GM12878 (cell line): ENCODE measurements at regions not wholly inside any gene's neighbourhood (a gene's known extent, or its start where the extent isn't known, plus 50 kb on each side); places are given as distances from the start of the nearest gene placed in this dataset.

Experiments
- ATAC-seq: fragments of 200-7000 bp; cut with Tn5 transposase; 3 replicates; pipeline ENCODE4 v1.9.1; 2020; ENCODE audit warnings: mild to moderate bottlenecking, moderate library complexity
- BruUV-seq: library from RNA; stranded (reverse); fragments of 400-500 nt; replicated peaks from 2 replicates; lab custom pipeline; 2021; lab: Mats Ljungman, UMichigan
- CTCF ChIA-PET: fragments of 300-600 bp; sonication (Branson Sonifier 250); formaldehyde crosslinking; extraction: SDS; loops from one replicate; lab custom pipeline; 2021; ENCODE audit warnings: inconsistent platforms; lab: Yijun Ruan, JAX
- POLR2A ChIA-PET: fragments of 350-600 bp; formaldehyde crosslinking; extraction: SDS; loops from one replicate; lab custom pipeline; 2021; ENCODE audit warnings: inconsistent platforms; lab: Charles Lee
- RAD21 ChIA-PET: fragments of 300-600 bp; sonication (Branson Sonifier 250); formaldehyde crosslinking; loops from one replicate; lab custom pipeline; 2023; ENCODE audit warnings: antibody characterized with exemption; ENCODE audit not compliant: unreplicated experiment; lab: Charles Lee
- SMC1A ChIA-PET: fragments of 300-600 bp; sonication (Branson Sonifier 250); formaldehyde crosslinking; loops from one replicate; lab custom pipeline; 2023; ENCODE audit not compliant: unreplicated experiment, uncharacterized antibody; lab: Charles Lee
- DNase-seq: peaks from one replicate; pipeline ENCODE4 v3.0.0-alpha.2; 2011; ENCODE audit warnings: low read depth, low spot score
- FAIRE-seq: peaks from 3 replicates; lab custom pipeline; 2011; peaks lifted over from hg19 to GRCh38; lab: Jason Lieb, UNC
- H2AFZ ChIP-seq: 2 replicates; pipeline ENCODE4 v1.6.0; 2011; ENCODE audit warnings: low read depth, low read length, control low read depth; ENCODE audit not compliant: control insufficient read depth
- H3K27ac ChIP-seq: 2 replicates; pipeline ENCODE4 v1.5.1; 2011; ENCODE audit warnings: control low read depth; ENCODE audit not compliant: control insufficient read depth, insufficient read depth
- H3K27me3 ChIP-seq, 2 experiments: replicated peaks in 1 of 2; 2 replicates each; pipeline versions ENCODE4 v1.6.0 to v1.6.1; 2011; ENCODE audit warnings: low read length in 1 of 2; ENCODE audit not compliant: control insufficient read depth in 2 of 2, insufficient read depth in 2 of 2
- H3K36me3 ChIP-seq, 2 experiments: 2 replicates each; pipeline ENCODE4 v1.5.1; 2011; ENCODE audit warnings: low read length in 1 of 2; ENCODE audit not compliant: control insufficient read depth in 2 of 2, insufficient read depth in 2 of 2
- H3K4me1 ChIP-seq: 2 replicates; pipeline ENCODE4 v1.6.1; 2011; ENCODE audit warnings: mild to moderate bottlenecking, low read length, moderate library complexity, mixed read lengths; ENCODE audit not compliant: control insufficient read depth, insufficient read depth
- H3K4me2 ChIP-seq: 2 replicates; pipeline ENCODE4 v1.6.0; 2011; ENCODE audit warnings: control low read depth; ENCODE audit not compliant: control insufficient read depth, insufficient read depth
- H3K4me3 ChIP-seq: fragments of 200-600 bp; sonication (generic); 2 replicates; pipeline ENCODE4 v1.5.1; 2016
- H3K79me2 ChIP-seq: 2 replicates; pipeline ENCODE4 v1.6.0; 2011; ENCODE audit warnings: low read length; ENCODE audit not compliant: control insufficient read depth, insufficient read depth
- H3K9ac ChIP-seq: 2 replicates; pipeline ENCODE4 v1.8.0; 2011; ENCODE audit warnings: low read length, control low read depth, mixed read lengths; ENCODE audit not compliant: control insufficient read depth, insufficient read depth
- H3K9me3 ChIP-seq: replicated peaks from 3 replicates; pipeline ENCODE4 v1.5.1; 2011; ENCODE audit warnings: mild to moderate bottlenecking, low read length; ENCODE audit not compliant: control insufficient read depth, insufficient read depth
- H4K20me1 ChIP-seq: 2 replicates; pipeline ENCODE4 v1.6.0; 2011; ENCODE audit not compliant: control insufficient read depth, insufficient read depth
- BCLAF1 ChIP-seq: fragments of 450-650 bp; IDR thresholded peaks from 2 replicates; pipeline ENCODE4 v1.6.1; 2017; ENCODE audit warnings: antibody characterized with exemption, mild to moderate bottlenecking, moderate library complexity
- CBX5 ChIP-seq: sonication (generic); IDR thresholded peaks from 2 replicates; pipeline ENCODE4 v1.6.1; 2016; ENCODE audit warnings: low read depth, moderate library complexity, mild to moderate bottlenecking, inconsistent platforms
- HDAC2 ChIP-seq: fragments of 200-600 bp; sonication (generic); IDR thresholded peaks from 2 replicates; pipeline ENCODE4 v1.6.1; 2017
- JUNB ChIP-seq: IDR thresholded peaks from 2 replicates; pipeline ENCODE4 v1.6.1; 2016; ENCODE audit warnings: antibody characterized with exemption, mild to moderate bottlenecking
- KAT2A ChIP-seq: conservative IDR thresholded peaks from 2 replicates; pipeline ENCODE4 v1.6.1; 2011; ENCODE audit warnings: low read depth, low read length; ENCODE audit not compliant: control insufficient read depth
- NFIC ChIP-seq: IDR thresholded peaks from 2 replicates; pipeline ENCODE4 v1.6.1; 2012; ENCODE audit warnings: low read depth, mild to moderate bottlenecking, inconsistent platforms, low read length, moderate library complexity
- NR2F1 ChIP-seq: fragments of 450-650 bp; conservative IDR thresholded peaks from 2 replicates; pipeline ENCODE4 v1.6.1; 2017; ENCODE audit warnings: mild to moderate bottlenecking
- NRF1 ChIP-seq: conservative IDR thresholded peaks from 2 replicates; pipeline ENCODE4 v1.6.1; 2011; ENCODE audit warnings: mild to moderate bottlenecking, low read depth, low read length, improper control_type of control experiment
- POLR2AphosphoS2 ChIP-seq: IDR thresholded peaks from 2 replicates; pipeline ENCODE4 v1.6.1; 2011; ENCODE audit warnings: low read depth, mild to moderate bottlenecking, low read length, improper control_type of control experiment, moderate library complexity
- RFX5 ChIP-seq: IDR thresholded peaks from 2 replicates; pipeline ENCODE4 v1.6.1; 2011; ENCODE audit warnings: low read depth, low read length, improper control_type of control experiment
- SREBF1 ChIP-seq: IDR thresholded peaks from 2 replicates; pipeline ENCODE4 v1.6.1; 2012; ENCODE audit warnings: mild to moderate bottlenecking, low read length
- YBX1 ChIP-seq: fragments of 450-650 bp; IDR thresholded peaks from 2 replicates; pipeline ENCODE4 v1.6.1; 2016; ENCODE audit warnings: antibody characterized with exemption
- ZNF217 ChIP-seq: fragments of 450-650 bp; IDR thresholded peaks from 2 replicates; pipeline ENCODE4 v1.6.1; 2017; ENCODE audit warnings: antibody characterized with exemption, mild to moderate bottlenecking
- ZNF24 ChIP-seq: fragments of 450-650 bp; IDR thresholded peaks from 2 replicates; pipeline ENCODE4 v1.6.1; 2017; ENCODE audit warnings: antibody characterized with exemption, mild to moderate bottlenecking
- ZNF622 ChIP-seq: fragments of 450-650 bp; IDR thresholded peaks from 2 replicates; pipeline ENCODE4 v1.6.1; 2017; ENCODE audit warnings: mild to moderate bottlenecking, inconsistent platforms
- ZSCAN29 ChIP-seq: fragments of 450-650 bp; IDR thresholded peaks from 2 replicates; pipeline ENCODE4 v1.6.1; 2017; ENCODE audit warnings: mild to moderate bottlenecking, moderate library complexity
- ZZZ3 ChIP-seq: IDR thresholded peaks from 2 replicates; pipeline ENCODE4 v1.6.1; 2011; ENCODE audit warnings: low read depth; ENCODE audit not compliant: control insufficient read depth, insufficient read length
- WGBS: methylation state at CpG from one replicate; pipeline ENCODE4 v1.1.6; 2016; ENCODE audit warnings: low lambda C conversion rate; ENCODE audit not compliant: insufficient replicate concordance, insufficient coverage; ENCODE audit errors: missing lambda C conversion rate; 5-methylcytosine and 5-hydroxymethylcytosine counted together
- in situ Hi-C: fragments of 300-500 bp; cut with MboI; formaldehyde crosslinking; loops from 9 replicates; pipeline ENCODE4 v1.14.3; 2018; ENCODE audit warnings: mixed read lengths
- intact Hi-C: fragments of 100-400 bp; cut with micrococcal nuclease; formaldehyde crosslinking; loops from one replicate; pipeline ENCODE4 v1.14.2; 2022; ENCODE audit not compliant: unreplicated experiment

DNA sequence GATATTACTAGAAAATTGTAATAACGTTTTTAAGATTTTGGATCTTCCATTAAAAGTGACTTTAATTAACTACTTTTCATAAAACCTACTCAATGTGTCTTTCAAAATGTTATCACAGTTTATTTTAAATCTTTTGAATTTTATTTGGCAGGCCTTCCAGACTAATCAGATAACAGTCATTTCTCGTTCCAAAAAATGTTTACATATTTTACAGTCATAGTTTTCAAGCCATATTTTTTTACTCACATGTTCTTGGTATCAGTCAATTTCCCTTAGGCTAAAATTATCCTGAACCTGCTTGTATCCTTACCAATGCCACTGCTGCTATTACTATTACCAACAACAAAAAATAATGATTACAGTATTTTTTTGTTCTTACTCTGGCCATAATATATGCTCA lies 1783.5 kb downstream of the SLITRK5 start:
- no peak overlapping the region for H3K4me3 ChIP-seq
- ChIA-PET POLR2A (no interaction called here), RAD21 (no interaction called here), CTCF (no interaction called here), SMC1A (no interaction called here)
- no peak overlapping the region for H2AFZ ChIP-seq
- no peaks in the 10 kb centered on the region for H3K36me3 ChIP-seq
- no TSS peak for BruUV-seq
- no peaks in the 10 kb centered on the region for H3K4me1 ChIP-seq
- no peak for DNase-seq
- H3K9me3 ChIP-seq = no peaks in the 10 kb centered on the region
- no peak for ATAC-seq
- H3K79me2 ChIP-seq = no peaks in the 10 kb centered on the region
- in situ Hi-C loops (no loop called here), intact Hi-C loops (no loop called here)
- no peak overlapping the region for H3K4me2 ChIP-seq
- no peaks in the 10 kb centered on the region for H3K27me3 ChIP-seq
- no peaks in the 10 kb centered on the region for H4K20me1 ChIP-seq
- H3K9ac ChIP-seq = no peak overlapping the region
- FAIRE-seq = no peak
- no peak for TF ChIP-seq POLR2AphosphoS2
- TF ChIP-seq BCLAF1 = no peak
- TF ChIP-seq KAT2A = no peak
- TF ChIP-seq NFIC = no peak
- TF ChIP-seq HDAC2 = no peak
- no peak for TF ChIP-seq ZNF24
- no peak for TF ChIP-seq ZNF217
- TF ChIP-seq ZNF622 = no peak
- TF ChIP-seq NRF1 = no peak
- TF ChIP-seq RFX5 = no peak
- TF ChIP-seq YBX1 = no peak
- no peak for TF ChIP-seq NR2F1
- TF ChIP-seq ZZZ3 = no peak
- TF ChIP-seq ZSCAN29 = no peak
- no peak for TF ChIP-seq CBX5
- no peak for TF ChIP-seq JUNB
- TF ChIP-seq SREBF1 = no peak
- 0% methylated on average over 2 of the region's 2 CpGs for WGBS
- no peak overlapping the region for H3K27ac ChIP-seq
